ENCODE measurements at regions not wholly inside any gene's neighbourhood (a gene's known extent, or its start where the extent isn't known, plus 50 kb on each side); places are given as distances from the start of the nearest gene placed in this dataset.

DNA sequence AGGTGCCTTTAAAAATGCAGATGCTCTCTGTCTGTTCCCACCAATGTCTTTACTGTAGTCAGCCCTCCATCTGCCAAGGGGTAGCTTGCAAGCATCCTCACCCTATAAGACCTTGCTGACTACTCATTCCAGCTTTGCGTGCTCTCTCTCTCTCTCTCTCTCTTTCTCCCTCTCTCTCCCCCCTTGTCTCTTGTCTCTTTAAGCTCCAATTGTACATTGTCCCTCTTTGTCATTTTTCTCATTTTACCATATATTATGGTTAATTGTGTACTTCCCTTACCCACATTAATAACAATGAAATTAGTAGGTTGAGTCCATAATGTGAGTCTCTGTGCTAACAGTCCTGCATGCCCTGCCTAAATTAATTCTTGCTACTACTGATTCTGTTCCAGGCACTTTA, 350.2 kb upstream of the CDH4 start:
- DNase-seq (ENCODE audit: low spot score), result no peak

DNA sequence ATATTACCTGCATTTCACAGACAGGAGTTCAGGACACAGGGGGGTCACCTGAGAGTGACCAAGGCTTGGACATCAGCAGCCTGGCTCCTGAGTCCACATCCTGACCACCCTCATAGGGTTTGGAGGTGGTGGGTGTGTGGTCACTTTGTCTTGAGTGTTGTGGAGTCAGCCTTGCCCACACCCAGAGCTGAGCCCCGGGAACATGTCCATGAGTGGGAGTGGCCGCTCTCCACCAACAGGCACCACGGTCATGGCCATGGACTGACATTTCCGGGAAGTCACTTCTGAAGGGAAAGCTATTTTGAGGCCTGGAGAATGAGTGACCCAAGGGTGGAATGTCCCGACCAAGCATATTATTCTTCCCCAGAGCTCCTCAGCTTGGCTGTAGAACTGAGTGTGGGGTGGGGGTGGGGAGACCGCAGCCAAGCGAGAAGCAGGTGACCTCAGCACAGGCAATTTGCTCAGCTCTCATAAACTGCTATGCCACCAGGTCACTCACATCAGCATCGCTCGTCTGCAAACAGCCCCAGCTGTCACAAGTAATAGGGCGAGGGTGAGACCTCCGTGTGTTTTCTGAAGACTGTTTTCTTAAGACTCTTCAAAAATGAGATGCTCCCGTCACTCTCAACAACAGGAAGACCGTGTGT, 348.6 kb upstream of the CDH4 start:
- no peak for DNase-seq (ENCODE audit: low spot score)

DNA sequence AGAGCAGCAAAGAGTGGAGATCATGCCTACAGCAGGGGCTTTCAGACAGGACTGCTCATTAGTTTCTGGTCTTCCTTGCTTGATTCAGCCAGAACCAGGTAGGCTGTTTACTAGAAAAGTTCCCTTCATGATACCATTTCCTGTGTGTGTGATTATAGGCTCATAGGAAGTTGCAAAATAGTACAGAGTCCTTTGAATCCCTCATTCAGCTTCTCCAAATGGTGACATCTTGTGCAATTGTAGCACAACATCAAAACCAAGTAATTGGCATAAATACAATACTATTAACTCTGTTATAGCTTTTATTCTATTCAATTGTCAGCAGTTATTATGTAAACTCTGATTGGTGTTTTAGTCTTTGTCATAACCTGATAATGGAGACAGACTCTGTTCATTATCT, 347.3 kb upstream of the CDH4 start:
- no peak for DNase-seq (ENCODE audit: low spot score)

DNA sequence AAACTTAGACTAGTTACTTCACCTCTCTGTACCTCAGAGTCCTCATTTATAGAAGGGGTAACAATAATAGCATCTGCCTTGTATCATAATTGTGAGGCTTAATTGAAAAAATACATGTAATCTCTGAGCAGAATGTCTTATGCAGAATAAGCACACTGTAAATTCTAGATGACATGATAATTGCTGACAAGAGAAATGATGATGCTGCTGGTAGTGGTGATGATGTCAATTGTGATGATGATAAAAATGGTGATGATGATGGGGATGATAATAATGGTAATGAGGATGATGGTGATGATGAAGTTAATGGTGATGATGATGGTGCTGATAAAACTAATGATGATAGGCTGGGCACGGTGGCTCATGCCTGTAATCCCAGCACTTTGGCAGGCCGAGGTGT, 346.1 kb upstream of the CDH4 start:
- no peak for DNase-seq (ENCODE audit: low spot score)

DNA sequence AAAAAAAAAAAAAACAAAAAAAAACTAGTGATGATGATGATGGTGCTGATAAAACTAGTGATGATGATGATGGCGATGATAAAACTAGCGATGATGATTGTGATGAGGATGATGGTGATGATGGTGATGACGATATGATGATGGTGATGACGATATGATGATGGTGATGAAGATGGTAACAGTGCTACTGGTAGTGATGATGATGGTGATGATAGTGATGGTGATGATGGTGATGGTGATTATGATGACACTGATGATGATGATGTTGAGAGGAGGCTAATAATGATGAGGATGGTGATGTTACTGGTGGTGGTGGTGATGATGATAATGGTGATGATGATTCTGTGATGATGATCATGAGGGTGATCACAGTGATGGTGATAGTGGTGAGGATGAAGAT, 345.5 kb upstream of the CDH4 start:
- no peak for DNase-seq (ENCODE audit: low spot score)

DNA sequence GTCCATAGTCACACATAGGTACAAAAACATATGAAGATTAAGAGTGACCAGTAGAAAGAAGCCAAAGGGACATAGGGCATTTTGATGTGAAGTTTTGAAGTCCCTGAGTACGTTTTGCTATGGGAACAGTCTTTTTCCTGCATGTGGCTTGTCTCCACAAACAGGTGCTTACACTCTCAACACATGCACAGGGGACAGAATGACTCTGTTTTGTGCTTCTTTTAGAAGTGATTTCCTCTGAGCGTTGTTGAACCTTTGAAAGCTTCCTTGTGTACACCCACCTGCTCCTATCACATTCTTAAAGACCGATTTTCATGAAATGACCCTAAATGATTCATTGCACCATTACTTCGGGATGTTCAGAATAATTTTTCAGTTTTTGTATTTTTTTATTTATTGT, 338.8 kb upstream of the CDH4 start:
- DNase-seq (ENCODE audit: low spot score), result no peak

DNA sequence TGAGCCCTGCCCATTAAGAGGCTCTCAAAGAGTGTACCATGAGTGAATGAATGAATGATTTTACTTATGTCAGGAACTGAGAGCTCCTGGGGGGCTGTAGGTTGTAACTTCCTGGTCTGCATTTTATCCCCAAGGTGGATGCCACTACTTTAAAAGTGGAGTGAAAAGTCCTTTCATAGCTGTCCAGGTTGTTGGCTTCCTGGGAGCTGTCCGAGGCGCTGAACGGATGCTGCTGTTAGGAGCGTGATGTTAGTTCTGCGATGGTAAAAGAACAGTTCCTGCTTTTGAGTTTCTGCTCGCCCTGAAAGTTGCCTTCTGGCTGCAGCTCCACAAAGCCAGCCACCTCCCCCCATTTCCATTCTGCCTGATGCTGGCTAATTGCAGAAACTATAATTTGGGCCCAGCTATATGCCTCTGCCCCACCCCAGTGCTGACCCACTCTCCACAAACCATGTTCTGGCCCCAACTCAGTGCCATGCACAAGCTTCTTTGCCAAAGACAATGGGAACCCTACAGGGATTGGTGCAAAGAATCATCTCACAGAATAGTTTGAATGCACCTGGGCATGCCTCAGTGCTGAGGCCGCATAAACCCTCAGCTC, 330.9 kb upstream of the CDH4 start:
- no peak for DNase-seq (ENCODE audit: low spot score)

DNA sequence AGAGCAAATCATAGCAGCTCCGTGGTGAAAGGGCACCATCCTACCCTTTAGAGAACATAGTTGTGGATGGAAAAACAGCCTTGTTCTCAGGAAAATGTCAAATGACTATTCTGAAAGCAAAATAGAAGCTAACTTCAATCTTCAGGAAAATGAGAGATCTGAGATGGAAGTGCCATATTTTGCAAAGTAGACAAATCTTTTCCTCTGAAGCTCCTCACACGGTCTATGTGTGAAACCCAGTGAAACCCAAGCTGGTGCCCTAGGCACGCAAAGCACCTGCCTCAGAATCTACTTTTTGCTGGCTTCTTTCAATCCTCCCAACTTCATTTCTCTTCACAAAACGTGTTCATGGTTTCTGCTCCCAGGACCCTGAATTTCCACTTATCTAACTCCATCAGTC, 325.2 kb upstream of the CDH4 start:
- no peak for DNase-seq (ENCODE audit: low spot score)

DNA sequence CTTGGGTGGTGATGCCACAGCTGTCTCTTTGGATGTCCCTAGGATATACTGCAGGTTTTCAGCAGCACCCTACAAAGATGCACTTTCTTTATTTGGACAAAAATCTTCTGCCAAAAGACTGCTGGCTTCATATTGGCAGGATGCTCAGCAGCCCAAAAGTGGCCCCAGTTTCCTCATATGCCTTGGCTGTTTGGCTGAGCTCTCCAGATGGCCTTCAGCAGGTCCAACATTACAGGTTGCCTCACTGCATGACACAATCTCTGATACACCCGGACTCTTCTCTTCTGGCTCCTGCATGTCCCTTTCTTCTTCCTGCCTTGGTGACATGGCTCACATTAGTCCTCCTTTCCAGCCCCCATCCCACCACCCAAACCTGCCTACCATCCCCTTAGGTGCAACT, 323.7 kb upstream of the CDH4 start:
- no peak for DNase-seq (ENCODE audit: low spot score)

DNA sequence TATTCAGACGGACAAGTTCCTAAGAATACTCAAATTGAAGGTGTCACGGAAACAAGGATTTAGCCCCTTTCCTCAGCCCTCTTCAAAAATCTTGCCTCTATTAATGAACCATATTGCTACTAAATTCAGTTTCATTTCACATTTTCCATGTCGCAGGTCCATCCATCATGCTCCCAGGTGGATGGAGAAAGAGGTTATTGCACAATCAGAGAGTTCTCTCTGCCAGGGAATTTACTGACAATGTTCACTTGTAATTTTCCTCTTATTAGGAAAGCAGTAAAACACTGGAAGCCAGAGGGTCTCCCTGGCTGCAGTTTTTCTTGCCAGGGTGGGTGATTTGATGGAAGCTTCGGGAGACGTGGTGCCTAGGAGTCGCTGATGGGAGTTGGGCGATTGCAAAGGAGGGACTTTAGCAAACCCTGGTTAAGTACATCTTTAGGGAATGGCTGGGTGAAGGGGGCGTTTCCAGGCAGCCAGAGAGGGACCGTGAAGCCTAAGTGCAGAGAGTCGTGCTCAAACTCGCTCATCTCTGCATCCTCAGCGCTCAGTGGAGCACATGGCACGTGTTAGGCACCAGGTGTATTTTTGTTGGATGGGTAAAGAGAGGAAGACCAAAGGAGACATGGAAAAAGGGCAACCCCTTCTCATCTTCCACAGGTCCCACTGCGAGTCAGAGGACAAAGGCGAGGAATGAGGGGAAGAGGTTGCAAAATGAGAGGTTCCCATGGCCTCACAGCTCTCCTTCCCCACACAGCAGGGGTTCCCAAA, 321.9 kb upstream of the CDH4 start:
- DNase-seq (ENCODE audit: low spot score), result no peak

DNA sequence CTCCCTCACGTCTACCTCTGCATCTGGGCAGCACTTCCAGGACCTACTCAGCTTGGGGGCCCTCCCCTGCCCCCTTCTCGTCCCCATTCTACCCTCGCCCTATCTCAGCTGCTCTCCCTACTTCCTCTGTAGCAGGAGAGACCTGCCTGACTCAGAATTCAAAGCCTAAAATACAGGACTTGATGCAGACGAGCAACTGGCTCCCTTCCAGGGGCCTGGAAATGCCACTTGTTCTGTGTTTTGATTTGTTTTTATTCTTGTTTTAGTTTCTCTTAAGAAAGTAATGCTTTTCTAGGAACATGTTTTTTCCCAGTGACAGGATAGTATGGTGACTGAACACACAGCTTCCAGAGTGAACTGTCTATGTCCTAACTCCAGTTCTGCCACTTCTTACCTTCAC, 320.4 kb upstream of the CDH4 start:
- DNase-seq (ENCODE audit: low spot score), result no peak

DNA sequence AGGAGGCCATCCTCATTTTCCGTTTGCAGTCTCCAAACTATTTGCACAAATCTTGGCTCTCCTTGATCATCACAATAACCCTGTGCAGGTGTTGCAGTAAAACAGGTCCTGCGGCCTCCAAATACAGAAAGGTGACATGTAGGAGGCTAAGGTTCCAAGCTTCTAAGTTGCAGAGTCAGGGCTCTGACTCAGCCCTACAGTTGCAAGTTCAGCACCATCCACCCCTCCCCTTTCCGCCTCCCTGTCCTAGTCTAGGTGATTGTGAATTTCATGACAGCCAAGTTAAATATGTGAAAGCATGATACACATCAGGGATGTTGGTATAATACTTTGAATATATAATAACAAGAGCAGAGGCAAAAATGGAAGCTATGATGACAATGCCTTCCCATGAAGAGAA, 317.3 kb upstream of the CDH4 start:
- no peak for DNase-seq (ENCODE audit: low spot score)

DNA sequence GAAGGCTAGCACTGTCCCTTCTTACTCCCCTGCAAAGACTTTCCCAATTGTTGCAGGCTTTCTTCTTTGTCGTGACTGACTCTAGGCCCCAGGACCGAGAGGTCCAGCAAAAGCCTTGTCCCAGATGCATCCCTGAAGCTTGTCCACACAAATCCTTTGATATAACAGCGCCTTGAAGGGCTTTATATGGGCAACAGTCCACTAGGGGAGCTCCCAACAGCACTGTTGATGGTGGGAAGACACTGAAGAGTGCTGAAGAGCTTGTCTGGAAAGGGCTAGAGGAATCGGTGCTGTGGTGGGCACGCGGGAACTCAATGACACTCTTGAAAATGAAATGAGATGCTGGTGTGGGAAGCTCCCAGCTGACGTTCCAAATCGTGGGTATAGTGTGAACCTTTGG, 316.1 kb upstream of the CDH4 start:
- DNase-seq (ENCODE audit: low spot score), result no peak

DNA sequence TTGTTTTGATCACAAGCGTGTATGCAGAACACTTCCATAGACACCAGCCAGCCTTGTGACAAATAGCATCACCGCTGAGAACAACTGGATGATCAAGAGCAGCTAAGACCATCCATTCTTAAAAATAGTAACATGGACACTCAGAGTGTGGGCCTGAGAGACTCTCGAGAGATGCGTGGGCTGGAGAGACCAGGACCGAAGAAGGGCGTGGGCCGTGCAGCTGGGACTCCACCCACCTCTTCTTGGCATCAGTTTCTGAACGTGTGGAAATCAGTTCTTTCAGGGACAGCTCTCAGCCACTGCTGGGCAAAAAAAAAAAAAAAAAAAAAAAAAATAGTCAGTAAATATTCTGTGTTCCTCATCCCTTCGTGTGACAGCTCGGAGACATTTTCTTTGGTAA, 314.5 kb upstream of the CDH4 start:
- DNase-seq (ENCODE audit: low spot score), result no peak

DNA sequence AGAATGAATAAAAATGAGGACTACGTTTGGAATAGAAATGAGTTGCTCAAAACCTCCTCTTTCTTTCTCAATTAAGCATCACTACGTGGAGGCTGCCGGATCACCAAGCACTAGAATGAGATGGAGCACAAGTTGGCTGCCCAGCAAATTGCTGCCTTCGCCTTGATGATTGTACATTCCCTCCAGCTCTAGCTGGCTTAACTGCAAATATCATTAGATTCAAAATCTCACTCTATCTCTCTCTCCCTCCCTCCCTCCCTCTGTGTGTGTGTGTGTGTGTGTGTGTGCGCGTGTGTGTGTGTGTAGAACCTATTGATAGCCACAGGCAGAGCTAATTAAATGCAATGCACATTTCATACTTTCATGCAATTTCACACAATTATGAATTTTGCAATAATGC, 310.7 kb upstream of the CDH4 start:
- DNase-seq (ENCODE audit: low spot score), result no peak

DNA sequence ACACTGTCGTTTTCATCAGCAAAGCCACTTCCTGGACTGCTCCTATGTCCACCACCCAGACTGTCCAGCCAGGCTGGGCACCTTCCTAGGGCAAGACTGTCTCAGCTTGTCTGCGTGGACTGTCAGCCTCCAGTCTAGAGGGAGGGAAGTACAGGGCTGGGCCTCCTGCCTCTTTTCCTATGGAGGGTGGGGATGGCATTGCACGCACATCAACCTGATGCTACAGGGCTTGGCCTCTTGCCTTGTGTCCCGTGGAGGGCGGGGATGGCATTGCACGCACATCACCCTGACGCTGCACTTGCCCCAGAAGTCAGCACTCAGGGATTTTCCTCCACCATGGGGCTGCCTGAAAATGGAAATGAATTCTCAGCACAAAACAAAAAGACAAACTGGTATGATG, 304.2 kb upstream of the CDH4 start:
- no peak for DNase-seq (ENCODE audit: low spot score)

DNA sequence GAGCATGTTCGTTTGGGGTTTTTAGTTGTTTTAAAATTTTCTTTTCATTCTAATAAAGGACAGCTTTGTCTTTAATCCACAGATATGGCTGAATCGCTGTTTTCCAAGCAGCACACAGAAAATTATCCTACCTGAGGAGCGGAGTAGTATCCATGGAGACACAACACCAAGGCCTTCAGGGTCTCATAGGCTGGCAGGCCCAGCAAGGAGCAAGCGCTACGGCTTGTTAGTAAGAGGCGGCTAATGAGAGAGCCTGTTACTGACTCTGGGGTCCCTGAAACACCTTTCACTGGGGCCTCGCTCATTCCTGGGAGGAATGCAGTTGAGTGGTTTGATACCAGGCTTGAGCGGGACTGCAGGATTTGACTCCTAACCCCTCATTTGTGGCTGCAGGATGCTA, 303.8 kb upstream of the CDH4 start:
- no peak for DNase-seq (ENCODE audit: low spot score)

DNA sequence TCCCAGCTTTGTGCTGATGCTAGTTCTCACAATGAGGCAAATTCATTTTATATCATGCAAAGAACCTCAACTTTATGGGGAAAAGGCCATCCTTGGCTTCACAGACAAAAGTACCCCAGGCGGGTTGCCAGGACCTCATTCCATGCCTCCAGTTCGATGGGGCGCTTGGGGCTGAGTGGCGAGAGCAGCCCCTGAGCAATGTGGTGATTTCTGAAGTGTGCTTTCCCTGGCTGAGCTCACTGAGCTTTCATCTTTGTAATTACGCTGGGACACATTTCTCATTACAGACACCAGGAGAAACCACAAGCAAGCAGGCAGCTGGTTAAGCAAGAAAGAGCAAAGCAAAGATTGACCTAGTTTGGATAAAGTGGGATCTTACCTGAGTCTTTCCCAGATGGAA, 301.5 kb upstream of the CDH4 start:
- DNase-seq (ENCODE audit: low spot score), result no peak

DNA sequence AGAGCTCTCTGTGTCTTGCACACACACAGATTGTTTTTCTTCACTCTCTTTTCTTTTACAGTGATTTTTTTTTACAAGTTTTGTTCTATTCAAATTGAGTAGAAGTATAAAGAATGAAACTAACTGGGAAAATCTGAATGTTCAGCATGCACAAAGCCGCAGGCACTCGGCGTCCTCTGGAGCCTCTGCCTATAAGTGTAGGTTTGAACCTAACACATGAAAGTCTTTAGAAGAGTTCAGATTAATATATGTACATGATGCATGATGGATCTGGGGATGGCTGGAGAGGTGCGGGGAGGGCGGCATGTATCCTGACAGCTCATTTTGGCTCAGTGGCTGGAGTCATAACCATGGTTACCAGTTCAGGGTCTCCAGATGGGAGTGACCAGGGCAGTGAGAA, 301.1 kb upstream of the CDH4 start:
- no peak for DNase-seq (ENCODE audit: low spot score)

DNA sequence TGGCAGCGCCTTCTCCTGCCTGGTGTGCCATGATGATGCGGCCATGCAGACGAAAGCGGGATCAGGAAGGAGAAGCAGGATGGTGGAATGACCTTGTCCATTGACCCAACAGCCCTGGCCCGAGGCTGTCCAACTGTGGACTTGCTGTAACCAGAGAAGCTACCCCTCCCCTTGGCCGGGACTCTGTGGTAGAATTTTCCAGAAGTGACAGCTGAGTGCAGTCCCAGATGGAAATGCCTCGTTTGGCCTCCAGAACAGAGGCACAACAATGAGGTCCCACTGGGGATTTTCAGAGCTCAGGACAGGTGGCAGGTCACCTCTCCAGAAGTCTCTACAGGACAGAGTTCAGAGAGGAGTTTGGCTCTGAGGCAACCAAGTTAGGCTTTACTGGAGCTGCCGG, 299.2 kb upstream of the CDH4 start:
- no peak for DNase-seq (ENCODE audit: low spot score)

DNA sequence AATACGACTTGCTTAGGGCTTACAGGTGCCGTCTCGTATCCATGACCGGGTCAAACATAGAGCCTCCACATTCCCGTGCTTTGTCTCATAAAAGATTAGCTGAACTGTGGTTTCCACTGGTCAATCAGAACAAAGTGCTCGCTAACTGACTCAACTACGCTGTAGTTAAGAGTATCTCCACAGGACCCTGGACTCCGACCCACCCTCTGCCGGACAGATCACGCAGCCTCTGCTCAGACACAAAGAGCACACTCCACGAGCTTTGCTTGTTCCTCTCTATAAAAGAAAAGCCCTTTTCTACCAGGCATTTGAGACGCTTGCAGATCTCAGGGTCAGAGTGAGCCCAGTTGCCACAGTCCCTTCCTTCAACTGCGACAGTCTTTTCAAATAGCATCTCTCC, 298.7 kb upstream of the CDH4 start:
- no peak for DNase-seq (ENCODE audit: low spot score)

DNA sequence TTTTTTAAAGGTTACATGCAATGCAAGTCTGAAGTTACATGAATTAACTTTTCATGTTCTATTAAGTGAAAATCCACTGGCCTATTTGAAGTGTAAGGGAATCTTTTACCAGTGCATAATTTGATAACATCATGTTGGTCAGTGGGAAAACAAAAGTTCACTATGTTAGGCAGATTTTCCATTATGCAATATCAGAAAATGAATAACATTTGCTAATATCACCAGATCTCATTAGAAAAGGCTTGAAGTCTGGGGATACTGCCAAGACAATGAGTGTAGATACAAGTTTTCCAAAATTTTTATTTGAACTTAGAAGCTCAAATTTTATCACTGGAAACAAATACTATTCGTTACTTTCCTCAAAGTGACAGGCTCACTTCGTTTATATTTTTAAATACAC, 296.4 kb upstream of the CDH4 start:
- DNase-seq (ENCODE audit: low spot score), result no peak

DNA sequence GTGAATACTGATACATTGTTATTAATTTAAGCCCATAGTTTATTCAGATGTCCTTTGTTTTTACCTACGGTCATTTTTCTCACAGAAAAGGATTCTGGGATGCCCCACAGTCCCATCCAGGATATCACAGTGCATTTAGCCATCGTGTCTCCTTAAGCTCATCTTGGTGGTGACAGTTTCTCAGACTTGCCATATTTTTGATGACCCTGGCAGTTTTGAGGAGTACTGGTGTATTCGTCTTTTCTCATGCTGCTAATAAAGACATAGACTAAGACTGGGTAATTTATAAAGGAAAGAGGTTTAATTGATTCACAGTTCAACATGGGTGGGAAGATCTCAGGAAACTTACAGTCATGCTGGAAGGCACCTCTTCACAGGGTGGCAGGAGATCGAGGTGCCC, 295.9 kb upstream of the CDH4 start:
- DNase-seq (ENCODE audit: low spot score), result no peak

DNA sequence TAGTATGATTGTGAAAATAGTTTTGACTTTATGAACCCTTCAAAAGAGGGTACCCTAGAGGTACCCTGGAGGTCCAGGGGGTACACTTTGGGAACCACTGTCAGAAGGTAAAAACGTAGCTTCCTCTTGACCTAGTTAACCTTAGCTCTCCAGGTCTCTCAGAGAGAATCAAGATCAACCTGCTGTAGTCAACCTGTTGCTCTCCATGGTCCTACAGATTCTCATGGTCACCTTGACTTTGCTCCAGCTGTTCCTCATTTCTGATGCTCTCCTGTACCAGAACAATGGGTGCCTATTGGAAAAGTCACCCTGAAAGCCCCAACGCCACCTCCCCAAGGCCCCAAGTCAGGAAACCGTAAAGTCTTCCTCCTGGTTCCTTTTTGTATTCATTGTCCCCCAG, 294.4 kb upstream of the CDH4 start:
- DNase-seq (ENCODE audit: low spot score), result no peak
